ENCODE measurements at regions not wholly inside any gene's neighbourhood (a gene's known extent, or its start where the extent isn't known, plus 50 kb on each side); places are given as distances from the start of the nearest gene placed in this dataset.

GRCh38 chr1:79950511-79950910, 944.0 kb upstream of the ADGRL4 start:
- no peaks in the 10 kb centered on the region for H3K27me3 Mint-ChIP-seq (ENCODE audit: unreplicated experiment)
- H3K36me3 Mint-ChIP-seq (ENCODE audit: unreplicated experiment) = no peaks in the 10 kb centered on the region

GRCh38 chr1:79945391-79945790, 938.9 kb upstream of the ADGRL4 start:
- Mint-ChIP-seq H3K4me1 (ENCODE audit: unreplicated experiment) (no peaks in the 10 kb centered on the region), H3K27me3 (ENCODE audit: unreplicated experiment) (no peaks in the 10 kb centered on the region), H3K4me3 (ENCODE audit: unreplicated experiment) (no peak overlapping the region), H3K9me3 (ENCODE audit: unreplicated experiment) (no peaks in the 10 kb centered on the region), H3K36me3 (ENCODE audit: unreplicated experiment) (no peaks in the 10 kb centered on the region), H3K27ac (ENCODE audit: unreplicated experiment) (no peak overlapping the region)
- TF ChIP-seq CTCF (IDR thresholded peaks at IDR 0.05) = no peak
- no peak for DNase-seq (ENCODE audit: extremely low spot score, unreplicated experiment)

More at GRCh38 chr1:79950511-79950910, 944.0 kb upstream of the ADGRL4 start:
- no peak overlapping the region for H3K4me3 Mint-ChIP-seq (ENCODE audit: unreplicated experiment)
- no peaks in the 10 kb centered on the region for H3K4me1 Mint-ChIP-seq (ENCODE audit: unreplicated experiment)
- no peak overlapping the region for H3K27ac Mint-ChIP-seq (ENCODE audit: unreplicated experiment)
- DNase-seq (ENCODE audit: extremely low spot score, unreplicated experiment) = no peak
- H3K9me3 Mint-ChIP-seq (ENCODE audit: unreplicated experiment) = peaks cover 4% of the 10 kb centered on the region
- no peak for TF ChIP-seq CTCF (IDR thresholded peaks at IDR 0.05)

- no peak for TF ChIP-seq CTCF (IDR thresholded peaks at IDR 0.05)
- Mint-ChIP-seq H3K27me3 (ENCODE audit: unreplicated experiment) (no peaks in the 10 kb centered on the region), H3K27ac (ENCODE audit: unreplicated experiment) (no peak overlapping the region), H3K4me3 (ENCODE audit: unreplicated experiment) (no peak overlapping the region), H3K9me3 (ENCODE audit: unreplicated experiment) (no peaks in the 10 kb centered on the region), H3K36me3 (ENCODE audit: unreplicated experiment) (no peaks in the 10 kb centered on the region), H3K4me1 (ENCODE audit: unreplicated experiment) (no peaks in the 10 kb centered on the region)
- no peak for DNase-seq (ENCODE audit: extremely low spot score, unreplicated experiment)
Measured at GRCh38 chr1:79929356-79929755, 922.8 kb upstream of the ADGRL4 start.

GRCh38 chr1:79928901-79929300, 922.4 kb upstream of the ADGRL4 start:
- no peaks in the 10 kb centered on the region for H3K9me3 Mint-ChIP-seq (ENCODE audit: unreplicated experiment)
- no peaks in the 10 kb centered on the region for H3K36me3 Mint-ChIP-seq (ENCODE audit: unreplicated experiment)
- H3K27me3 Mint-ChIP-seq (ENCODE audit: unreplicated experiment) = no peaks in the 10 kb centered on the region
- H3K27ac Mint-ChIP-seq (ENCODE audit: unreplicated experiment) = no peak overlapping the region
- no peak for DNase-seq (ENCODE audit: extremely low spot score, unreplicated experiment)
- H3K4me1 Mint-ChIP-seq (ENCODE audit: unreplicated experiment) = no peaks in the 10 kb centered on the region
- TF ChIP-seq CTCF (IDR thresholded peaks at IDR 0.05) = no peak
- no peak overlapping the region for H3K4me3 Mint-ChIP-seq (ENCODE audit: unreplicated experiment)

GRCh38 chr1:79920960-79921669, 914.6 kb upstream of the ADGRL4 start:
- H3K36me3 Mint-ChIP-seq (ENCODE audit: unreplicated experiment) = no peaks in the 10 kb centered on the region
- H3K27ac Mint-ChIP-seq (ENCODE audit: unreplicated experiment) = no peak overlapping the region
- TF ChIP-seq CTCF (IDR thresholded peaks at IDR 0.05) = no peak
- H3K4me1 Mint-ChIP-seq (ENCODE audit: unreplicated experiment) = no peaks in the 10 kb centered on the region
- DNase-seq (ENCODE audit: extremely low spot score, unreplicated experiment) = no peak
- H3K4me3 Mint-ChIP-seq (ENCODE audit: unreplicated experiment) = no peak overlapping the region
- H3K9me3 Mint-ChIP-seq (ENCODE audit: unreplicated experiment) = no peaks in the 10 kb centered on the region
- H3K27me3 Mint-ChIP-seq (ENCODE audit: unreplicated experiment) = no peaks in the 10 kb centered on the region
